Fibroblast of lung (primary cell): ENCODE measurements at regions not wholly inside any gene's neighbourhood (a gene's known extent, or its start where the extent isn't known, plus 50 kb on each side); places are given as distances from the start of the nearest gene placed in this dataset.

Experiments used
- DNase-seq, 2 donors: peaks; one replicate each; pipeline versions ENCODE4 v3.0.0 to v3.0.0-alpha.2; 2010; ENCODE audit warnings: low read depth in 2 of 2
- H2AFZ ChIP-seq: 2 replicates; pipeline ENCODE4 v1.5.1; 2012; ENCODE audit warnings: low read length, control low read depth, inconsistent platforms
- H3K27ac ChIP-seq: 2 replicates; pipeline ENCODE4 v1.5.1; 2011; ENCODE audit warnings: low read length, control low read depth; ENCODE audit not compliant: insufficient read depth
- H3K27me3 ChIP-seq: 2 replicates; pipeline ENCODE4 v1.5.1; 2011; ENCODE audit warnings: mild to moderate bottlenecking, low read length; ENCODE audit not compliant: control insufficient read depth, insufficient read depth
- H3K36me3 ChIP-seq: 2 replicates; pipeline ENCODE4 v1.5.1; 2011; ENCODE audit warnings: low read length; ENCODE audit not compliant: control insufficient read depth, insufficient read depth
- H3K4me1 ChIP-seq: 2 replicates; pipeline ENCODE4 v1.5.1; 2011; ENCODE audit warnings: low read length; ENCODE audit not compliant: control insufficient read depth, insufficient read depth; ENCODE audit errors: extremely low read depth
- H3K4me2 ChIP-seq: 2 replicates; pipeline ENCODE4 v1.5.1; 2011; ENCODE audit warnings: low read length, control low read depth; ENCODE audit not compliant: insufficient read depth; ENCODE audit errors: extremely low read depth
- H3K4me3 ChIP-seq, 4 experiments: fragments of 200-600 bp in 1 of 4; sonication (generic) in 1 of 4; replicated peaks in 1 of 4; 2 replicates each; pipeline ENCODE4 v1.5.1; 2011 to 2016; ENCODE audit warnings: low read length in 4 of 4, low read depth in 3 of 4, mild to moderate bottlenecking in 3 of 4, control low read depth in 2 of 4, inconsistent platforms in 1 of 4, mixed read lengths in 1 of 4; ENCODE audit not compliant: insufficient read depth in 1 of 4; ENCODE audit errors: control extremely low read depth in 1 of 4
- H3K79me2 ChIP-seq: 2 replicates; pipeline ENCODE4 v1.5.1; 2012; ENCODE audit warnings: mild to moderate bottlenecking, low read length, inconsistent platforms; ENCODE audit not compliant: control insufficient read depth, insufficient read depth
- H3K9ac ChIP-seq: 2 replicates; pipeline ENCODE4 v1.5.1; 2011; ENCODE audit warnings: mild to moderate bottlenecking, low read length, control low read depth; ENCODE audit not compliant: insufficient read depth
- H3K9me3 ChIP-seq: 2 replicates; pipeline ENCODE4 v1.5.1; 2012; ENCODE audit warnings: low read depth, low read length; ENCODE audit not compliant: control insufficient read depth, insufficient read depth
- H4K20me1 ChIP-seq: 2 replicates; pipeline ENCODE4 v1.5.1; 2011; ENCODE audit warnings: low read length; ENCODE audit not compliant: control insufficient read depth, insufficient read depth; ENCODE audit errors: extremely low read depth
- CTCF ChIP-seq, 2 donors: IDR thresholded peaks in 1 of 2; conservative IDR thresholded peaks in 1 of 2; 1 replicate in 1 of 2; 2 replicates in 1 of 2; pipeline ENCODE4 v1.5.1; 2011 to 2012; ENCODE audit warnings: low read length in 2 of 2, control low read depth in 1 of 2, inconsistent platforms in 1 of 2, low read depth in 1 of 2, mild to moderate bottlenecking in 1 of 2
- EZH2 ChIP-seq: IDR thresholded peaks from 2 replicates; pipeline ENCODE4 v1.5.1; 2012; ENCODE audit warnings: low read length, control low read depth, mild to moderate bottlenecking; ENCODE audit errors: missing control alignments

GRCh38 chr9:81476813-81477490, 212.4 kb downstream of the TLE1 start:
- no peak for TF ChIP-seq CTCF (conservative IDR thresholded peaks at IDR 0.05 in 1 of 2, IDR thresholded peaks at IDR 0.05 in 1 of 2; ENCODE audit: low read depth in 1 of 2, low read length in 2 of 2)
- H3K36me3 ChIP-seq, result no peaks in the 10 kb centered on the region
- no peak overlapping the region for H3K4me3 ChIP-seq
- no peak overlapping the region for H3K27ac ChIP-seq
- H3K79me2 ChIP-seq, result no peaks in the 10 kb centered on the region
- H3K9ac ChIP-seq, result no peak overlapping the region
- no peak overlapping the region for H2AFZ ChIP-seq
- H3K4me1 ChIP-seq, result no peaks in the 10 kb centered on the region
- H3K4me2 ChIP-seq, result no peak overlapping the region
- H3K27me3 ChIP-seq, result no peaks in the 10 kb centered on the region
- DNase-seq, result no peak
- no peaks in the 10 kb centered on the region for H3K9me3 ChIP-seq
- no peaks in the 10 kb centered on the region for H4K20me1 ChIP-seq

GRCh38 chr9:81474792-81475191, 214.6 kb downstream of the TLE1 start:
- no peak for DNase-seq
- no peak overlapping the region for H2AFZ ChIP-seq

GRCh38 chr9:81474125-81474524, 215.2 kb downstream of the TLE1 start:
- Histone ChIP-seq H3K9me3 (no peaks in the 10 kb centered on the region), H4K20me1 (no peaks in the 10 kb centered on the region), H3K4me3 (no peak overlapping the region), H3K36me3 (no peaks in the 10 kb centered on the region), H3K4me2 (no peak overlapping the region), H3K79me2 (no peaks in the 10 kb centered on the region), H2AFZ (no peak overlapping the region), H3K4me1 (no peaks in the 10 kb centered on the region), H3K27me3 (no peaks in the 10 kb centered on the region), H3K9ac (no peak overlapping the region), H3K27ac (no peak overlapping the region)
- DNase-seq, result no peak
- TF ChIP-seq CTCF (conservative IDR thresholded peaks at IDR 0.05 in 1 of 2, IDR thresholded peaks at IDR 0.05 in 1 of 2; ENCODE audit: low read depth in 1 of 2, low read length in 2 of 2) (no peak), EZH2 (no peak)

More at GRCh38 chr9:81474792-81475191, 214.6 kb downstream of the TLE1 start:
- Histone ChIP-seq H3K4me1 (no peaks in the 10 kb centered on the region), H3K4me3 (no peak overlapping the region), H3K36me3 (no peaks in the 10 kb centered on the region), H3K9ac (no peak overlapping the region), H4K20me1 (no peaks in the 10 kb centered on the region), H3K27me3 (no peaks in the 10 kb centered on the region), H3K9me3 (no peaks in the 10 kb centered on the region), H3K4me2 (no peak overlapping the region), H3K79me2 (no peaks in the 10 kb centered on the region), H3K27ac (no peak overlapping the region)
- no peak for TF ChIP-seq CTCF (conservative IDR thresholded peaks at IDR 0.05 in 1 of 2, IDR thresholded peaks at IDR 0.05 in 1 of 2; ENCODE audit: low read depth in 1 of 2, low read length in 2 of 2)
- TF ChIP-seq EZH2, result no peak
